GM10248 (cell line): ENCODE measurements at regions not wholly inside any gene's neighbourhood (a gene's known extent, or its start where the extent isn't known, plus 50 kb on each side); places are given as distances from the start of the nearest gene placed in this dataset.
"Not testable (repeated sequence)": the region's sequence is repeated elsewhere in the genome, so short reads cannot be mapped to it uniquely, and the experiment has no call there.

Source experiments
- CTCF ChIA-PET: fragments of 300-600 bp; sonication (Branson Sonifier 250); formaldehyde crosslinking; extraction: SDS; loops from one replicate; lab custom pipeline; 2021; ENCODE audit warnings: antibody characterized with exemption; lab: Yijun Ruan, JAX
- POLR2A ChIA-PET: fragments of 350-650 bp; sonication (Branson Sonifier 250); formaldehyde crosslinking; extraction: SDS; loops from one replicate; lab custom pipeline; 2020; ENCODE audit warnings: antibody characterized with exemption; lab: Yijun Ruan, JAX
- DNase-seq: peaks from one replicate; pipeline ENCODE4 v3.0.0; 2012; ENCODE audit errors: extremely low spot score
- CTCF ChIP-seq: IDR thresholded peaks from 2 replicates; pipeline ENCODE4 v1.5.1; 2012; ENCODE audit warnings: mild to moderate bottlenecking, low read depth; ENCODE audit errors: extremely low read depth, missing control alignments, control extremely low read depth

- POLR2A ChIA-PET, result no interaction called here
These were observed 148.7 kb downstream of the CDRT15L2 start for GRCh38 chr17:20728181-20728580.

GRCh38 chr17:20731131-20731530 is 151.6 kb downstream of the CDRT15L2 start:
- DNase-seq, CTCF ChIA-PET, POLR2A ChIA-PET: not testable (repeated sequence)

More at GRCh38 chr17:20728181-20728580, 148.7 kb downstream of the CDRT15L2 start:
- CTCF ChIA-PET, result no interaction called here
- no peak for DNase-seq
- no peak for TF ChIP-seq CTCF

GRCh38 chr17:20733923-20734322 is 154.4 kb downstream of the CDRT15L2 start:
- POLR2A ChIA-PET, result no interaction called here
- no peak for DNase-seq
- CTCF ChIA-PET, result no interaction called here
- TF ChIP-seq CTCF, result no peak

GRCh38 chr17:20735796-20736195 is 156.3 kb downstream of the CDRT15L2 start:
- DNase-seq, result no peak
- TF ChIP-seq CTCF, result no peak
- ChIA-PET POLR2A (no interaction called here), CTCF (no interaction called here)

- CTCF ChIA-PET, POLR2A ChIA-PET, DNase-seq: not testable (repeated sequence)
These were observed 158.1 kb downstream of the CDRT15L2 start for GRCh38 chr17:20737636-20738035.

- DNase-seq, result no peak
- ChIA-PET CTCF (no interaction called here), POLR2A (no interaction called here)
- no peak for TF ChIP-seq CTCF
These were observed 191.6 kb downstream of the CDRT15L2 start for GRCh38 chr17:20771104-20771503.

- DNase-seq, result no peak
- POLR2A ChIA-PET, result no interaction called here
- TF ChIP-seq CTCF, result no peak
- CTCF ChIA-PET, result no interaction called here
These were observed 195.1 kb downstream of the CDRT15L2 start for GRCh38 chr17:20774472-20775135.

GRCh38 chr17:20775331-20775730 is 195.8 kb downstream of the CDRT15L2 start:
- POLR2A ChIA-PET, result no interaction called here
- CTCF ChIA-PET, result no interaction called here

More at GRCh38 chr17:20775331-20775730, 195.8 kb downstream of the CDRT15L2 start:
- DNase-seq, result no peak
- TF ChIP-seq CTCF, result no peak
